ENCODE measurements at regions not wholly inside any gene's neighbourhood (a gene's known extent, or its start where the extent isn't known, plus 50 kb on each side); places are given as distances from the start of the nearest gene placed in this dataset.

- Histone ChIP-seq H3K79me2 (no peaks in the 10 kb centered on the region), H3K9me3 (ENCODE audit: control insufficient read depth, low read length) (no peaks in the 10 kb centered on the region), H3K27me3 (ENCODE audit: control insufficient read depth, insufficient read depth, low read length) (no peaks in the 10 kb centered on the region), H3K27ac (no peak overlapping the region), H3K36me3 (ENCODE audit: control insufficient read depth, insufficient read depth, low read length) (no peaks in the 10 kb centered on the region), H3K4me3 (ENCODE audit: low read depth, low read length) (no peak overlapping the region), H3K4me1 (no peaks in the 10 kb centered on the region), H2AFZ (no peak overlapping the region), H3K9ac (no peak overlapping the region), H3K4me2 (ENCODE audit: low read length) (no peak overlapping the region)
- no peak for TF ChIP-seq CTCF (IDR thresholded peaks at IDR 0.05)
Measured at GRCh38 chr4:135670548-135670947, 1469.0 kb upstream of the PABPC4L start.

Data from parathyroid adenoma (tissue), 2 donors.